IMR-90 (cell line): ENCODE measurements at regions not wholly inside any gene's neighbourhood (a gene's known extent, or its start where the extent isn't known, plus 50 kb on each side); places are given as distances from the start of the nearest gene placed in this dataset.
"Not testable (repeated sequence)": the region's sequence is repeated elsewhere in the genome, so short reads cannot be mapped to it uniquely, and the experiment has no call there.

Experiments used
- ATAC-seq: fragments of 200-7000 bp; cut with Tn5 transposase; 2 replicates; pipeline ENCODE4 v1.9.1; 2020; ENCODE audit warnings: low read depth, mild to moderate bottlenecking, moderate library complexity
- BruUV-seq: library from RNA; stranded (reverse); fragments of 400-500 nt; replicated peaks from 2 replicates; lab custom pipeline; 2021; lab: Mats Ljungman, UMichigan
- CTCF ChIA-PET: fragments of 300-600 bp; formaldehyde crosslinking; extraction: SDS; loops from one replicate; lab custom pipeline; 2021; ENCODE audit warnings: antibody characterized with exemption; lab: Yijun Ruan, JAX
- POLR2A ChIA-PET: fragments of 300-600 bp; sonication (Branson Sonifier 250); formaldehyde crosslinking; loops from one replicate; lab custom pipeline; 2022; ENCODE audit warnings: antibody characterized with exemption; ENCODE audit not compliant: unreplicated experiment; lab: Charles Lee
- DNase-seq: peaks from one replicate; pipeline ENCODE4 v3.0.0; 2013
- H2AFZ ChIP-seq: replicated peaks from 2 replicates; pipeline ENCODE3; 2013; ENCODE audit warnings: low read length, mild to moderate bottlenecking; ENCODE audit not compliant: poor library complexity
- H2AK5ac ChIP-seq: 2 replicates; pipeline ENCODE4 v1.6.1; 2013; ENCODE audit warnings: low read depth, low read length, inconsistent platforms
- H2AK9ac ChIP-seq: replicated peaks from 2 replicates; pipeline ENCODE3; 2013; ENCODE audit warnings: mild to moderate bottlenecking, low read depth, low read length, moderate library complexity; ENCODE audit not compliant: poor library complexity
- H2BK120ac ChIP-seq: 2 replicates; pipeline ENCODE4 v1.6.1; 2013; ENCODE audit warnings: low read depth, low read length, inconsistent platforms
- H2BK15ac ChIP-seq: 3 replicates; pipeline ENCODE4 v1.6.1; 2013; ENCODE audit warnings: low read depth, low read length, inconsistent platforms
- H2BK20ac ChIP-seq: 2 replicates; pipeline ENCODE4 v1.6.1; 2013; ENCODE audit warnings: low read depth, mild to moderate bottlenecking, inconsistent platforms, low read length, moderate library complexity
- H2BK5ac ChIP-seq: 2 replicates; pipeline ENCODE4 v1.6.1; 2013; ENCODE audit warnings: mild to moderate bottlenecking, low read depth, low read length, inconsistent platforms; ENCODE audit not compliant: poor library complexity, severe bottlenecking
- H3K14ac ChIP-seq: replicated peaks from 2 replicates; pipeline ENCODE4 v1.6.1; 2013; ENCODE audit warnings: low read depth, low read length, inconsistent platforms
- H3K18ac ChIP-seq: 2 replicates; pipeline ENCODE4 v1.6.1; 2013; ENCODE audit warnings: low read depth, low read length, control low read depth
- H3K23ac ChIP-seq: 2 replicates; pipeline ENCODE4 v1.6.1; 2013; ENCODE audit warnings: low read depth, low read length, inconsistent platforms
- H3K27ac ChIP-seq: 2 replicates; pipeline ENCODE4 v1.5.1; 2013; ENCODE audit warnings: mild to moderate bottlenecking, control low read depth, low read length; ENCODE audit not compliant: insufficient read depth
- H3K27me3 ChIP-seq: 2 replicates; pipeline ENCODE4 v1.6.1; 2013; ENCODE audit warnings: low read length; ENCODE audit not compliant: control insufficient read depth, insufficient read depth
- H3K36me3 ChIP-seq: 2 replicates; pipeline ENCODE4 v1.6.1; 2013; ENCODE audit warnings: low read length, mixed read lengths; ENCODE audit not compliant: control insufficient read depth, insufficient read depth
- H3K4ac ChIP-seq: 2 replicates; pipeline ENCODE4 v1.6.1; 2013; ENCODE audit warnings: low read depth, low read length, inconsistent platforms
- H3K4me1 ChIP-seq: 2 replicates; pipeline ENCODE4 v1.6.1; 2013; ENCODE audit warnings: low read length, mixed read lengths; ENCODE audit not compliant: control insufficient read depth, insufficient read depth
- H3K4me2 ChIP-seq: 2 replicates; pipeline ENCODE4 v1.6.1; 2013; ENCODE audit warnings: low read depth, mild to moderate bottlenecking, control low read depth, low read length, moderate library complexity
- H3K4me3 ChIP-seq: 2 replicates; pipeline ENCODE4 v1.5.1; 2013; ENCODE audit warnings: low read depth, mild to moderate bottlenecking, control low read depth, low read length, moderate library complexity; ENCODE audit not compliant: insufficient read depth
- H3K56ac ChIP-seq: 2 replicates; pipeline ENCODE4 v1.6.1; 2013; ENCODE audit warnings: low read length, inconsistent platforms; ENCODE audit not compliant: insufficient read depth; ENCODE audit errors: extremely low read depth
- H3K79me1 ChIP-seq, 2 experiments: 2 replicates each; pipeline ENCODE4 v1.6.1; 2013; ENCODE audit warnings: low read length in 2 of 2, inconsistent platforms in 1 of 2, low read depth in 1 of 2
- H3K9ac ChIP-seq: 2 replicates; pipeline ENCODE4 v1.6.1; 2013; ENCODE audit warnings: low read depth, low read length, control low read depth
- H3K9me1 ChIP-seq: 2 replicates; pipeline ENCODE4 v1.6.1; 2013; ENCODE audit warnings: low read length, inconsistent platforms; ENCODE audit not compliant: insufficient read depth
- H3K9me3 ChIP-seq: 2 replicates; pipeline ENCODE4 v1.6.1; 2013; ENCODE audit warnings: low read length; ENCODE audit not compliant: control insufficient read depth, insufficient read depth
- H4K20me1 ChIP-seq: 2 replicates; pipeline ENCODE4 v1.6.1; 2013; ENCODE audit warnings: low read length, inconsistent platforms; ENCODE audit not compliant: insufficient read depth
- H4K5ac ChIP-seq: 2 replicates; pipeline ENCODE4 v1.6.1; 2013; ENCODE audit warnings: mild to moderate bottlenecking, low read depth, low read length, control low read depth
- H4K8ac ChIP-seq, 2 experiments: 2 replicates each; pipeline ENCODE4 v1.6.1; 2013; ENCODE audit warnings: low read depth in 2 of 2, low read length in 2 of 2, control low read depth in 1 of 2, inconsistent platforms in 1 of 2
- H4K91ac ChIP-seq: 2 replicates; pipeline ENCODE4 v1.6.1; 2013; ENCODE audit warnings: low read depth, low read length, inconsistent platforms; ENCODE audit not compliant: insufficient read depth
- MAZ ChIP-seq: IDR thresholded peaks from 2 replicates; pipeline ENCODE4 v1.6.1; 2012; ENCODE audit warnings: low read depth, mild to moderate bottlenecking, low read length, improper control_type of control experiment, moderate library complexity, borderline replicate concordance
- WGBS, 2 experiments: methylation state at CpG; one replicate each; pipeline versions ENCODE4 v1.1.5 to v1.1.7; 2013; ENCODE audit warnings: missing lambda C conversion rate in 2 of 2; ENCODE audit not compliant: insufficient read length in 1 of 2; ENCODE audit errors: extremely low coverage in 2 of 2; 5-methylcytosine and 5-hydroxymethylcytosine counted together
- dilution Hi-C: fragments of 300-500 bp; cut with HindIII; formaldehyde crosslinking; loops from one replicate; pipeline ENCODE4 v1.14.3; 2018; ENCODE audit warnings: low sequenced_read_pairs; ENCODE audit not compliant: unreplicated experiment
- in situ Hi-C: fragments of 300-500 bp; cut with MboI; formaldehyde crosslinking; loops from 3 replicates; pipeline ENCODE4 v1.14.3; 2019; ENCODE audit warnings: low sequenced_read_pairs, inconsistent platforms, mixed read lengths
- intact Hi-C: fragments of 100-400 bp; cut with micrococcal nuclease; formaldehyde crosslinking; loops from 2 replicates; pipeline ENCODE4 v1.10.0; 2022

GRCh38 chrX:109922190-109922589, 80.7 kb upstream of the TMEM164 start:
- H3K9me3 ChIP-seq: no peaks in the 10 kb centered on the region
- H4K5ac ChIP-seq: no peak overlapping the region
- no peak for TF ChIP-seq MAZ
- no peak for ATAC-seq
- no peaks in the 10 kb centered on the region for H3K4me1 ChIP-seq
- 100% methylated on average over 1 of the region's 2 CpGs; no CpG with 5 or more reads in 1 of the 2 experiments for whole genome bisulfite sequencing, 2 experiments
- no peak for DNase-seq
- no peak overlapping the region for H3K4me2 ChIP-seq
- no TSS peak for BruUV-seq
- in situ Hi-C loops (loop anchor here (25.0 kb wide), 1 partner anchor 490 kb away; no protein-coding TSS in a partner anchor), dilution Hi-C loops (no loop called here), intact Hi-C loops (no loop called here)
- no peak overlapping the region for H2BK20ac ChIP-seq
- no peak overlapping the region for H2AFZ ChIP-seq
- no peak overlapping the region for H3K56ac ChIP-seq
- no peak overlapping the region for H2AK5ac ChIP-seq
- ChIA-PET POLR2A (no interaction called here), CTCF (interaction anchor here (0.6 kb wide), 1 partner anchor 1184 kb away, joined by 3 read pairs; no protein-coding TSS in a partner anchor)
- no peak overlapping the region for H3K4me3 ChIP-seq
- H2BK5ac ChIP-seq: no peak overlapping the region
- no peaks in the 10 kb centered on the region for H3K36me3 ChIP-seq
- H2AK9ac ChIP-seq: no peak overlapping the region
- H3K9me1 ChIP-seq: no peaks in the 10 kb centered on the region
- H4K20me1 ChIP-seq: no peaks in the 10 kb centered on the region
- no peak overlapping the region for H4K8ac ChIP-seq
- no peak overlapping the region for H3K27ac ChIP-seq
- H3K14ac ChIP-seq: no peak overlapping the region
- no peaks in the 10 kb centered on the region for H3K79me1 ChIP-seq
- H3K9ac ChIP-seq: no peak overlapping the region
- no peak overlapping the region for H3K23ac ChIP-seq
- no peak overlapping the region for H4K91ac ChIP-seq
- peaks cover 25% of the 10 kb centered on the region for H3K27me3 ChIP-seq
- no peak overlapping the region for H2BK15ac ChIP-seq
- H3K4ac ChIP-seq: no peak overlapping the region
- H3K18ac ChIP-seq: no peak overlapping the region
- no peak overlapping the region for H2BK120ac ChIP-seq

GRCh38 chrX:109925003-109925402, 77.9 kb upstream of the TMEM164 start:
- DNase-seq, H3K14ac ChIP-seq, H3K4me1 ChIP-seq, POLR2A ChIA-PET, BruUV-seq, H3K27ac ChIP-seq, H2AK5ac ChIP-seq, H3K36me3 ChIP-seq, H2BK5ac ChIP-seq, H3K9me3 ChIP-seq, H2BK120ac ChIP-seq, H4K91ac ChIP-seq, H3K4ac ChIP-seq, H4K8ac ChIP-seq, intact Hi-C loops, H3K4me3 ChIP-seq, H2AFZ ChIP-seq, H4K20me1 ChIP-seq, H3K4me2 ChIP-seq, H3K23ac ChIP-seq, H3K79me1 ChIP-seq, in situ Hi-C loops, H4K5ac ChIP-seq, H3K18ac ChIP-seq, H2AK9ac ChIP-seq, H3K9me1 ChIP-seq, H3K56ac ChIP-seq, H3K9ac ChIP-seq, H2BK20ac ChIP-seq, dilution Hi-C loops, ATAC-seq, H2BK15ac ChIP-seq: not testable (repeated sequence)
- CTCF ChIA-PET: interaction anchor here (0.6 kb wide), 1 partner anchor 25 kb away, joined by 3 read pairs; no protein-coding TSS in a partner anchor
- peaks cover 28% of the 10 kb centered on the region for H3K27me3 ChIP-seq
- no CpG with 5 or more reads among the region's 3 CpGs for WGBS, 2 experiments
